HG02763 (cell line): ENCODE measurements at regions not wholly inside any gene's neighbourhood (a gene's known extent, or its start where the extent isn't known, plus 50 kb on each side); places are given as distances from the start of the nearest gene placed in this dataset.
A peak's percentile ranks its signal among the peaks of the same experiment; 100 is the strongest.
"Not testable (repeated sequence)": the region's sequence is repeated elsewhere in the genome, so short reads cannot be mapped to it uniquely, and the experiment has no call there.

Experiments used
- ATAC-seq: cut with Tn5 transposase; IDR thresholded peaks from one replicate; pipeline ENCODE4 v1.9.1; 2021; ENCODE audit warnings: mild to moderate bottlenecking, moderate library complexity; ENCODE audit not compliant: unreplicated experiment

GRCh38 chrX:81348388-81348787, 146.5 kb downstream of the SH3BGRL start:
- ATAC-seq, result no peak

- no peak for ATAC-seq
Observed at GRCh38 chrX:81354954-81355353, 153.1 kb downstream of the SH3BGRL start.

- no peak for ATAC-seq
Observed at GRCh38 chrX:81355436-81355835, 153.5 kb downstream of the SH3BGRL start.

GRCh38 chrX:81367291-81367690, 165.4 kb downstream of the SH3BGRL start:
- no peak for ATAC-seq

- ATAC-seq, result no peak
Observed at GRCh38 chrX:81377329-81377728, 175.4 kb downstream of the SH3BGRL start.

- ATAC-seq, result no peak
Observed at GRCh38 chrX:81378560-81378959, 176.7 kb downstream of the SH3BGRL start.

GRCh38 chrX:81390237-81390636, 188.3 kb downstream of the SH3BGRL start:
- ATAC-seq, result peak; percentile 64

- no peak for ATAC-seq
Observed at GRCh38 chrX:81392396-81392795, 190.5 kb downstream of the SH3BGRL start.

GRCh38 chrX:81405781-81406180, 203.9 kb downstream of the SH3BGRL start:
- ATAC-seq, result no peak

- ATAC-seq, result no peak
Observed at GRCh38 chrX:81411517-81411916, 209.6 kb downstream of the SH3BGRL start.

GRCh38 chrX:81412428-81412827, 210.5 kb downstream of the SH3BGRL start:
- ATAC-seq, result no peak

GRCh38 chrX:81412857-81413256, 211.0 kb downstream of the SH3BGRL start:
- not testable (repeated sequence) for ATAC-seq

- ATAC-seq, result no peak
Observed at GRCh38 chrX:81414630-81415029, 212.7 kb downstream of the SH3BGRL start.
